ENCODE measurements at regions not wholly inside any gene's neighbourhood (a gene's known extent, or its start where the extent isn't known, plus 50 kb on each side); places are given as distances from the start of the nearest gene placed in this dataset.

- Histone ChIP-seq H3K4me1 (ENCODE audit: control insufficient read depth in 3 of 3, insufficient read depth in 2 of 3, low read depth in 1 of 3, low read length in 2 of 3) (no peaks in the 10 kb centered on the region), H3K27me3 (ENCODE audit: control insufficient read depth in 3 of 3, insufficient read depth in 3 of 3, low read length in 3 of 3) (no peaks in the 10 kb centered on the region), H3K27ac (ENCODE audit: low read depth in 1 of 3, low read length in 2 of 3) (no peak overlapping the region), H3K36me3 (ENCODE audit: control insufficient read depth in 3 of 3, insufficient read depth in 2 of 3, low read depth in 1 of 3, low read length in 3 of 3) (no peaks in the 10 kb centered on the region), H3K4me3 (ENCODE audit: low read depth in 1 of 3, low read length in 3 of 3) (no peak overlapping the region), H3K9me3 (ENCODE audit: control insufficient read depth in 2 of 2, insufficient read depth in 1 of 2, low read depth in 1 of 2, low read length in 1 of 2) (no peaks in the 10 kb centered on the region)
- no peak for DNase-seq
- 91 to 94% (median 92%) methylated on average over 1 of the region's 1 CpG for WGBS, 3 donors
- FAIRE-seq, result no peak
Observed at GRCh38 chr15:39347453-39347852, 233.4 kb upstream of the THBS1 start.

GRCh38 chr15:39350785-39351184 lies 230.1 kb upstream of the THBS1 start:
- H3K4me3 ChIP-seq (ENCODE audit: low read depth in 1 of 3, low read length in 3 of 3), result no peak overlapping the region
- no peaks in the 10 kb centered on the region for H3K27me3 ChIP-seq (ENCODE audit: control insufficient read depth in 3 of 3, insufficient read depth in 3 of 3, low read length in 3 of 3)
- H3K4me1 ChIP-seq (ENCODE audit: control insufficient read depth in 3 of 3, insufficient read depth in 2 of 3, low read depth in 1 of 3, low read length in 2 of 3), result no peaks in the 10 kb centered on the region
- WGBS, 3 donors, result 34 to 42% (median 41%) methylated on average over 4 of the region's 4 CpGs
- DNase-seq (no peak), FAIRE-seq (no peak)
- H3K9me3 ChIP-seq (ENCODE audit: control insufficient read depth in 2 of 2, insufficient read depth in 1 of 2, low read depth in 1 of 2, low read length in 1 of 2), result no peaks in the 10 kb centered on the region
- no peaks in the 10 kb centered on the region for H3K36me3 ChIP-seq (ENCODE audit: control insufficient read depth in 3 of 3, insufficient read depth in 2 of 3, low read depth in 1 of 3, low read length in 3 of 3)
- H3K27ac ChIP-seq (ENCODE audit: low read depth in 1 of 3, low read length in 2 of 3), result no peak overlapping the region

- no peak overlapping the region for H3K4me3 ChIP-seq (ENCODE audit: low read depth in 1 of 3, low read length in 3 of 3)
- H3K9me3 ChIP-seq (ENCODE audit: control insufficient read depth in 2 of 2, insufficient read depth in 1 of 2, low read depth in 1 of 2, low read length in 1 of 2), result no peaks in the 10 kb centered on the region
- FAIRE-seq, result no peak
- DNase-seq, result no peak
- no peak overlapping the region for H3K27ac ChIP-seq (ENCODE audit: low read depth in 1 of 3, low read length in 2 of 3)
- no peaks in the 10 kb centered on the region for H3K36me3 ChIP-seq (ENCODE audit: control insufficient read depth in 3 of 3, insufficient read depth in 2 of 3, low read depth in 1 of 3, low read length in 3 of 3)
- H3K27me3 ChIP-seq (ENCODE audit: control insufficient read depth in 3 of 3, insufficient read depth in 3 of 3, low read length in 3 of 3), result no peaks in the 10 kb centered on the region
- WGBS, 3 donors, result 84 to 96% (median 92%) methylated on average over 3 of the region's 3 CpGs
- H3K4me1 ChIP-seq (ENCODE audit: control insufficient read depth in 3 of 3, insufficient read depth in 2 of 3, low read depth in 1 of 3, low read length in 2 of 3), result peaks cover 0 to 6% (median 0%) of the 10 kb centered on the region in 3 donors
Observed at GRCh38 chr15:39354189-39354588, 226.7 kb upstream of the THBS1 start.

GRCh38 chr15:39357480-39358268 lies 223.2 kb upstream of the THBS1 start:
- H3K27ac ChIP-seq (ENCODE audit: low read depth in 1 of 3, low read length in 2 of 3), result no peak overlapping the region
- no peaks in the 10 kb centered on the region for H3K27me3 ChIP-seq (ENCODE audit: control insufficient read depth in 3 of 3, insufficient read depth in 3 of 3, low read length in 3 of 3)
- WGBS, 3 donors, result 69 to 78% (median 70%) methylated on average over 8 of the region's 8 CpGs
- DNase-seq (no peak), FAIRE-seq (no peak)
- no peaks in the 10 kb centered on the region for H3K9me3 ChIP-seq (ENCODE audit: control insufficient read depth in 2 of 2, insufficient read depth in 1 of 2, low read depth in 1 of 2, low read length in 1 of 2)
- peaks cover 0 to 6% (median 0%) of the 10 kb centered on the region in 3 donors for H3K4me1 ChIP-seq (ENCODE audit: control insufficient read depth in 3 of 3, insufficient read depth in 2 of 3, low read depth in 1 of 3, low read length in 2 of 3)
- H3K36me3 ChIP-seq (ENCODE audit: control insufficient read depth in 3 of 3, insufficient read depth in 2 of 3, low read depth in 1 of 3, low read length in 3 of 3), result no peaks in the 10 kb centered on the region
- H3K4me3 ChIP-seq (ENCODE audit: low read depth in 1 of 3, low read length in 3 of 3), result no peak overlapping the region

GRCh38 chr15:39358441-39359041 lies 222.3 kb upstream of the THBS1 start:
- H3K9me3 ChIP-seq (ENCODE audit: control insufficient read depth in 2 of 2, insufficient read depth in 1 of 2, low read depth in 1 of 2, low read length in 1 of 2), result no peaks in the 10 kb centered on the region

GRCh38 chr15:39359771-39360170 lies 221.1 kb upstream of the THBS1 start:
- WGBS, 3 donors, result 52 to 61% (median 60%) methylated on average over 3 of the region's 3 CpGs
- no peak overlapping the region for H3K27ac ChIP-seq (ENCODE audit: low read depth in 1 of 3, low read length in 2 of 3)

More at GRCh38 chr15:39358441-39359041, 222.3 kb upstream of the THBS1 start:
- no peaks in the 10 kb centered on the region for H3K36me3 ChIP-seq (ENCODE audit: control insufficient read depth in 3 of 3, insufficient read depth in 2 of 3, low read depth in 1 of 3, low read length in 3 of 3)
- FAIRE-seq, result no peak
- H3K27me3 ChIP-seq (ENCODE audit: control insufficient read depth in 3 of 3, insufficient read depth in 3 of 3, low read length in 3 of 3), result no peaks in the 10 kb centered on the region
- no peak overlapping the region for H3K4me3 ChIP-seq (ENCODE audit: low read depth in 1 of 3, low read length in 3 of 3)
- peak; percentile 6 to 16 for DNase-seq
- peak overlapping the region in 1 of 3 donors; percentile 53 for H3K27ac ChIP-seq (ENCODE audit: low read depth in 1 of 3, low read length in 2 of 3)
- 34 to 75% (median 41%) methylated on average over 3 of the region's 3 CpGs for WGBS, 3 donors
- peaks cover 0 to 6% (median 0%) of the 10 kb centered on the region in 3 donors for H3K4me1 ChIP-seq (ENCODE audit: control insufficient read depth in 3 of 3, insufficient read depth in 2 of 3, low read depth in 1 of 3, low read length in 2 of 3)

GRCh38 chr15:39360452-39360851 lies 220.4 kb upstream of the THBS1 start:
- peaks cover 0 to 6% (median 0%) of the 10 kb centered on the region in 3 donors for H3K4me1 ChIP-seq (ENCODE audit: control insufficient read depth in 3 of 3, insufficient read depth in 2 of 3, low read depth in 1 of 3, low read length in 2 of 3)
- no peak for FAIRE-seq
- no peak overlapping the region for H3K27ac ChIP-seq (ENCODE audit: low read depth in 1 of 3, low read length in 2 of 3)
- no peak overlapping the region for H3K4me3 ChIP-seq (ENCODE audit: low read depth in 1 of 3, low read length in 3 of 3)
- 25 to 53% (median 38%) methylated on average over 2 of the region's 2 CpGs for WGBS, 3 donors
- DNase-seq, result peak in 1 of 2 donors; percentile 4
- H3K36me3 ChIP-seq (ENCODE audit: control insufficient read depth in 3 of 3, insufficient read depth in 2 of 3, low read depth in 1 of 3, low read length in 3 of 3), result no peaks in the 10 kb centered on the region
- H3K27me3 ChIP-seq (ENCODE audit: control insufficient read depth in 3 of 3, insufficient read depth in 3 of 3, low read length in 3 of 3), result no peaks in the 10 kb centered on the region
- no peaks in the 10 kb centered on the region for H3K9me3 ChIP-seq (ENCODE audit: control insufficient read depth in 2 of 2, insufficient read depth in 1 of 2, low read depth in 1 of 2, low read length in 1 of 2)

More at GRCh38 chr15:39359771-39360170, 221.1 kb upstream of the THBS1 start:
- H3K9me3 ChIP-seq (ENCODE audit: control insufficient read depth in 2 of 2, insufficient read depth in 1 of 2, low read depth in 1 of 2, low read length in 1 of 2), result no peaks in the 10 kb centered on the region
- no peaks in the 10 kb centered on the region for H3K36me3 ChIP-seq (ENCODE audit: control insufficient read depth in 3 of 3, insufficient read depth in 2 of 3, low read depth in 1 of 3, low read length in 3 of 3)
- DNase-seq (no peak), FAIRE-seq (no peak)
- peaks cover 0 to 6% (median 0%) of the 10 kb centered on the region in 3 donors for H3K4me1 ChIP-seq (ENCODE audit: control insufficient read depth in 3 of 3, insufficient read depth in 2 of 3, low read depth in 1 of 3, low read length in 2 of 3)
- H3K27me3 ChIP-seq (ENCODE audit: control insufficient read depth in 3 of 3, insufficient read depth in 3 of 3, low read length in 3 of 3), result no peaks in the 10 kb centered on the region
- no peak overlapping the region for H3K4me3 ChIP-seq (ENCODE audit: low read depth in 1 of 3, low read length in 3 of 3)

DNA sequence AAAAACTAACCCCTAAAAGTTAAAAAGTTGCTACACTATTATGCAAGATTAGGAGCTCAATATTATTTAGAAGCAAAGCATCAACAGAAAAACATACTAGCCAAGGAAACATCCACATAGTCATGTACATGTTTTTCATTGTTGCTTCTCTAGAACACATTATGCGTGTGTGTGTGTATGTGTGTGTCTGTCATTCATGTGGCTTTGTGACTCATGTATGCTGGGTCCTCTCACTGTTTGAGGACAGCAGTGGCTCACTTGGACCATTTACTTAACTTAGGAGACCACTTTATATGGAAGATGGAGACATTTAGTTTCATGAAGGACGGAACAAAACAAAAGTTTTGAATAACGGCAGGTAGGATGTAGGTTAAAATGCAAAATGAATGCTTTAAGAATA lies 219.4 kb upstream of the THBS1 start:
- no peak overlapping the region for H3K4me3 ChIP-seq (ENCODE audit: low read depth in 1 of 3, low read length in 3 of 3)
- no peaks in the 10 kb centered on the region for H3K36me3 ChIP-seq (ENCODE audit: control insufficient read depth in 3 of 3, insufficient read depth in 2 of 3, low read depth in 1 of 3, low read length in 3 of 3)
- 95 to 97% (median 95%) methylated on average over 3 of the region's 3 CpGs for WGBS, 3 donors
- no peaks in the 10 kb centered on the region for H3K27me3 ChIP-seq (ENCODE audit: control insufficient read depth in 3 of 3, insufficient read depth in 3 of 3, low read length in 3 of 3)
- no peak overlapping the region for H3K27ac ChIP-seq (ENCODE audit: low read depth in 1 of 3, low read length in 2 of 3)
- no peak for DNase-seq
- H3K9me3 ChIP-seq (ENCODE audit: control insufficient read depth in 2 of 2, insufficient read depth in 1 of 2, low read depth in 1 of 2, low read length in 1 of 2), result no peaks in the 10 kb centered on the region
- no peak for FAIRE-seq
- H3K4me1 ChIP-seq (ENCODE audit: control insufficient read depth in 3 of 3, insufficient read depth in 2 of 3, low read depth in 1 of 3, low read length in 2 of 3), result peaks cover 0 to 6% (median 0%) of the 10 kb centered on the region in 3 donors

All from small intestine (tissue), 7 donors.